GM21367 (cell line): ENCODE measurements at regions not wholly inside any gene's neighbourhood (a gene's known extent, or its start where the extent isn't known, plus 50 kb on each side); places are given as distances from the start of the nearest gene placed in this dataset.
"Not testable (repeated sequence)": the region's sequence is repeated elsewhere in the genome, so short reads cannot be mapped to it uniquely, and the experiment has no call there.

Experiments
- ATAC-seq: cut with Tn5 transposase; IDR thresholded peaks from one replicate; pipeline ENCODE4 v1.9.1; 2021; ENCODE audit not compliant: unreplicated experiment

DNA sequence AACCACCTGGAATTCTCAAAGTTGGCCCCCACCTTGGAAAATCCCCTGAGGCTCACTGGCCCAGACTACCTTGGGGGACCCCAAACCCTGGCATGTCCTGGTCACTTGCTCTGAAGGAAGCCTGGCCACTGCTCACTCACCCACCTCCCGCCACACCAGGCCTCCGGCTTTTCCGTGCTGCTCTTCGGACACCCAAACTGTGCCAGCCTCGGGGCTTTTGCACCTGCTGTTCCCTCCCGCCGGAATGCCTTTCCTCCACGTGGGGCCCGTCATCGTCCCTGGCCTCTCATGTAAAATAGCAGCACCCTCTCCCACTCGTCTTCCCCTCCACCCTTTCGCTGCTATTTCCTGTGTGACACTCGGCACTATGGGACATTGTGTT, 87.2 kb upstream of the NCOR2 start:
- no peak for ATAC-seq

DNA sequence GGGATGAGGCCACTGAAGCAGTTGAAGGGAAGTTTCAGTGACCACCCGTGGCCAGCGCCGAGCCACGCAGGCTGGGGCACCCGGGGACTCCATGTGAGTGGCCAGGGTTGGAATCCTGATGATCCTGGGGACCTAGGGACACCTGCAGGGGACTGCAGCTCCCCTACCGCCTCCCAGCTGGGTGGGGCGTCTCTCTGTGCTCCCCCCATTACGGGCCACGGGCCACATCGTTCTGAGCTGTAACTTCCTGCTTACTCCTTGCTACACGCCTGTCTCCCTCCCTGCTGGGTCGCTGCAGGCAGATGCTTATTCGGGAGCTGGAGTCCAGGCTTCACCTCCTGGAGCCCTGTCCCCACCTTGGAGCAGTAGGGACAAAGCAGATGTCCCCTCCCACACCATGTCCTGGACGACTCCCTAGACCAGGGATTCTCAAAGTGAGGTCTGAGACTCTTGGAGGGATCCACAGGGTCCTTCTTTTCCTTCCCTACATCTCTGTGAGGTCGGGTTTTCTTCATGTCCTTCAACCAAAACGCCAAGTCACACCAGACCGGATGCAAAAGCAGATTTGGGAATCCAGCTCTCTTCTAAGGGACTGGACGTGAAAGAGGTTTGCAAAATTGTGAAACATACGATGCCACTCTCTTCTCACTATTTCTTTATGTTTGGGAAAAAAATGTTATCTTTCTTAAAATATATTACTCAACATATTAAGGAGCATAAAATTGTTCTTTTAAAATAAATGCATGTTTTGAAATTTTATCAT, 85.9 kb upstream of the NCOR2 start:
- no peak for ATAC-seq

DNA sequence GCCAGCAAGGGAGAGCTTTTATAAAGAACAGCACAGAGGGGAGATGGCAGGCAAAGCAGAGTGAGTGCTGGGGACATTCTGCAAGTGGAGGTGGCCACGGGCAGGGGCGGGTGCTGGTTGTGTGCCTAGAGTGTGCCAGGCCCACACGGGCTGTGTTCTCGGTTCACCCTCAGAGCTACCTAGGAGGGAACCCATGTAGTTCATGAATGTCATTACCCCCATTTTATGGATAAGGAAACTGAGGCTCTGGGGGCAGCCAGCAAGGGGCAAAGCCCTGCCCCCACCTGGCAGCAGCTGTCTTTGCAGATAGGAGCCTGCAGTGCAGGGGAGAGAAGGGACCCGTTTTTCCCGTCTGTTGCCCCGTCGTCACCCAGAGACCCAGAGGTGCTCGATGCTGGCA, 85.2 kb upstream of the NCOR2 start:
- no peak for ATAC-seq

DNA sequence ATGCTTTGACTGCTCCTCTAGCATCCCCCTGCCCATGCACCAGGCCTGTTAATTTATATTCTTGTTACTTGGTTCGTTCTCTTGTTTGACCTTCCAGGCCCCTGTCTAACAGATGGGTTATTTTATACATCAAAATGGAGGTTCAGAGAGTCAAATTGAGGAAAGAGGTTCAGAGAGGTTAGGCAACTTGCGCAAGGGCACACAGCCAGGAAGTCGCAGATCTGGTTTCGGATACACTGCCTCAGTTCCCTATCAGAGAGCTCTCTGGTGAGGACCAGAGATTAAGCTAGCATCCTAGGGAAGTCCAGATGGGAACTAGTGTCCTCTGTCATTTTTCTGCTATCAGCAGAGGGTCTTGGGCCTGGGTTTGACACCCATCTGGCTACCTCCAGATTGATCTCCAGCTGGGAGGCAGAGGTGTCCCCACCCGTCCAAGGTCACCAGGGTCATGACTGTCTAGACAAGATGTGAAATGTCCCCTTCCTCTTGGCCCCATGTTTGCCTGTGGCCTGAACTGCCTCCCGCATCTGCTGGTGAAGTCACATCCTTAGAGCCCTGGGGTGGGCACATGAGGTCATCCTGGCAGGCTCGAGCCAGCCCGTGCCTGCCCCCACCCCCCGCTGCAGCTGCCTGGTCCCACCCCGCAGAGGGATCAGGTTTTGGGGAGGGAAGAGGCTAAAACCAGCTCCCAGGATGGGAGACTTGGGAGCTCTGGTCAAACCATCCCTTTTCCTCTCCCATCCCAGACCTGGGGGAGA, 84.3 kb upstream of the NCOR2 start:
- ATAC-seq, result no peak

DNA sequence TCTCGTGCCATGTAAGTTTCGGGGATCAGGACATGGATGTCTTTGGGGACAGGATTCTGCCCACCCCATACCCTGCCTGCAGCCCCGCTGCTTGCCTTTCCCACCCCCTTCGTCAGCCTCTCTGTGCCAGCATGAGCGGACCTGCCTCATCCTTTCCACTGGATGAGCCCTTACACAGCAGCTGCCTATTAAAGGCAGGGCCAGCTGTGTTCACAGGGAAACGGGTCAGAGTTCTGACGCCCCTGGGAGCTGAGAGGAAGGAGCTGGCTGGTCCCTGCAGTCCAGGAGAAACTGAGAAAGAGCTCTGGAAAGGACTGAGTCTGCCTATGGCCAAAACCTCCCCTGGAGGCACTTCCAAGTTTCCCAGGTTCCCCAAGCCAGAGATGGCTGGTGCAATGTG, 83.5 kb upstream of the NCOR2 start:
- no peak for ATAC-seq

DNA sequence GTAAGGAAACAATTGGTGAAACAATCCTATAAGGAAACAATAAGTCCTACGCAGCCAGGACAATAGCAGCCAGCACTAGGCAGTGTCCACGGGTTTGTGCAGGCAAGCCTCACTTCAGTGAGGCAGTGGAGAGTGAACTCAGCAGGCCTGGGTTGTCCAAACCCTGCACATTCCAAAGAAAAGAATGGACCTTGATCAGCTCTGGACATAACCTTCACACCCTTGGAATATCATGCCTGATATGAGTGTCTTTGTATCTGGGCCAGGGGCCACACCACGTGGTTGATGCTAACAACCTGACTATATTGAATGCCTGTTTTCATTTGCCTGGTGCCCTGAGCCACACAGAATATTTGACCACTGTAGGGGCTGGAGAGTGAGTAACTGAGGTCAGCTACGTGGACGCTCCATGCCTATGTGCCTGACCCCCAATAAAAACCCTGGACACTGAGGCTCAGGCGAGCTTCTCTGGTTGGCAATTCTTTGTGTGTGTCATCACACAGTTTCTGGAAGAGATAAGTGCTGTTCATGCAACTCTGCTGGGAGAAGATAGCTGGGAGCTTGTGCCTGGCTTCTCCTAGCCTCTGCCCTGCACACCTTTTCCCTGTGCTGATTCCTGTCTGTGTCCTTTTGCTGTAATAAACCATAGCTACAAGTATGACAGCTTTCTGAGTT, 81.4 kb upstream of the NCOR2 start:
- ATAC-seq, result no peak

DNA sequence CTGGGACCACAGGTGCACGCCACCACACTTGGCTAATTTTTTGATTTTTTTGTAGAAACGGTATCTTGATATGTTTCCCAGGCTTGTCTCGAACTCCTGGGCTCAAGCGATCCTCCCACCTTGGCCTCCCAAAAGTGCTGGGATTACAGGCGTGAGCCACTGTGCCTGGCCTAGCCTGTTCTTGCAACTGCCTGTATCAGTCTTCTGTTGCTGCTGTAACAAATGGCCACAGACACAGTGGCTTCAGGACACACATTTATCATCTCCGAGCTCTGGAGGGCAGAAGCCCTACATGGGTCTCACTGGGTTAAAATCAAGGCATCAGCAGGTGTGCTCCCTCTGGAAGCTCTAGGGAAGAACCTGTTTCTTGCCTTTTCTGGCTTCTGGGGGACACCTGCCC, 79.9 kb upstream of the NCOR2 start:
- no peak for ATAC-seq

DNA sequence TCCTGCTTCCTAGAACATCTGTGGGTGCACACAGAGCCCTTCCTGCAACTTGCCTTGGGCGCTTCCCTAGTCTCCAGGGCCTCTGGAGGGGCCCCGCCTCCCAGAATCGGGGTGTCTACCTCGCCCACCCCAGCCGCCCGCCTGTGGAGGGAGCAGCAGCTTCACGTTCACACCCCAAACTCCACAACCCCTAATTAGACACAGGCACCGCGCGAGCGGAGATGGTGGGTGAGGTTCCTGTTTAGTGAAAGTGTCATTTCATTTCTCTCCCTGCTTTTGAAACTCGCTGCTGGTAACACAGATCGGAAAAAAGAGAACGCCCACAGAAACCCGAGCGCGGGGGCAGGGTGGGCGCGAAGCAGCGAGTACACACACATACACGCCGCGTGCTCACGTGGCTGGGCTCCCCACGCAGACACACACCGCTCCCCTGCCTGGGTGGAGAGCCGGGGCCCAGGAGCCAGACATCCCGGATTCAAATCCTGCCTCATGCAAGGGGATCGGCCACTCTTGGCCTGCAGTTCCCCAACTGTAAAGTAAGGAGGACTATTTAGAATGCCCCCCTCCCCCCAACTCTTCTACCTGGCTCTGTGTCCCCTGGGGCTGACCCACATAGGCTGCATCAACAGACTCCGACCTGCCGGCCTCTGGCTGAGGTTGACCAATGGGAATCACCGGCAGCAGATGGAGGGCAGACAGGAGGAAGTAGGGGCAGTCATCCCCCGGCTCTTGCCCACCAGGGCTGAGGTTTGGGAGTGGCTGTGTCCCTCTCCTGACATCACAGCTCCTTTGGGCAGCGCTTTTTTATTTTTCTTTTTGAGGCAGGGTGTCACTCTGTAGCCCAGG, 79.2 kb upstream of the NCOR2 start:
- ATAC-seq, result no peak

DNA sequence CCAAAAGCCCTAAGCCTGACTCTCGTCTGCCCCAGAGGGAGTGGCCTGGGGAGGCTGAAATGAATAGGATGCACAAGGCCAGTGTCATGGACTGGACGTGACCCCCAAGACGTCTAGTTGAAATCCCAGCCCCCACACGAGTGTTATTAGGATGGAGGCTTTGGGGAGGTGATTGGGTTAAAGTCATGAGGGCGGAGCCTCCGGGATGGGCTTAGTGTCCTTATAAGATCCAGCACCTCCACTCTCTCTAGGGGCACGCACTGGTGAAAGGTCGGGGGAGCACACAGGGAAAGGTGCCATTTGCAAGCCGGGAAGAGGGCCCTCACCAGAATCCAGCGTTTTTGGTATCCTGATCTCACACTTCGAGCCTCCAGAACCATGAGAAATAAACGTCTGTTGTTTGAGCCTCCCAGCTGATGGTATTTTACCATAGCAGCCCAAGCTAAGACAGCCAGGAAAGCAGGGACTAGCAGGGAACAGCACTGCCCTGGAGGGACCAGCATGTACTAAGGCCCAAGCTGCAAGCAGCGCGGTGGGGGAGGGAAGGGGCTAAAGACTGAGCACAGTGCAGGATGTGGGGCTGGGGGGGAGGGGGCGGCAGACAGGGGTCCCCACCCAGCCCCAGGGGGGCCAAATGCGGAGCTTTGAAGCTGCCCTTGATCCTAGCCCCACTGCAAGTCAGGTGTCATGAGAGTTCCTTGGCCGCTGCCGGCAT, 78.3 kb upstream of the NCOR2 start:
- no peak for ATAC-seq

DNA sequence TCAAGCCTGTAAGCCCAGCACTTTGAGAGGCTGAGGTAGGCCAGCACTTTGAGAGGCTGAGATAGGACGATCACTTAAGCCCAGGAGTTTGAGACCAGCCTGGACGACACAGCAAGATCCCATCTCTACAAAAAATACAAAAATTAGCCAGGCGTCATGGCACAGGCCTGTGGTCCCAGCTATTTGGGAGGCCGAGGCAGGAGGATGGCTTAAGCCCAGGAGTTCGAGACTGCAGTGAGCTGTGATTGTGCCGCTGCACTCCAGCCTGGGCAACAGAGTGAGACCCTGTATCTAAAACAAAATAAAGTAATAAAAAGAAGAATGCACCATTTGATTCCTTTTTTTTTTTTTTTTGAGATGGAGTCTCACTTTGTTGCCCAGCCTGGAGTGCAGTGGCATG, 76.4 kb upstream of the NCOR2 start:
- ATAC-seq, result not testable (repeated sequence)

DNA sequence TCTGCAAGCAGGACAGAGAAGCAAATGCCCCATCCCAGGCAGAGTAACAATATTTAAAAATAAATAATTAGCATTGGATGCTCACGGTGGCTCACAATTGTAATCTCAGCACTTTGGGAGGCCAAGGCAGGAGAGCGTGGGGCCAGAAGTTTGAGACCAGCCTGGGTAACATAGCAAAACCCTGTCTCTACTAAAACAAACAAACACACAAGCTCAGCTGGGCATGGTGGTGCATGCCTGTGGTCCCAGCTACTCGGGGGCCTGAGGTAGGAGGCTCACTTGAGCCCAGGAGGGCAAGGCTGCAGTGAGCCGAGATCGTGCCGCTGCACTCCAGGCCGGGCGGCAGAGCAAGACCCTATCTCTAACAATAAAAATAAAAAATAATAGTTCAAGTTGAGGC, 74.7 kb upstream of the NCOR2 start:
- ATAC-seq, result no peak

DNA sequence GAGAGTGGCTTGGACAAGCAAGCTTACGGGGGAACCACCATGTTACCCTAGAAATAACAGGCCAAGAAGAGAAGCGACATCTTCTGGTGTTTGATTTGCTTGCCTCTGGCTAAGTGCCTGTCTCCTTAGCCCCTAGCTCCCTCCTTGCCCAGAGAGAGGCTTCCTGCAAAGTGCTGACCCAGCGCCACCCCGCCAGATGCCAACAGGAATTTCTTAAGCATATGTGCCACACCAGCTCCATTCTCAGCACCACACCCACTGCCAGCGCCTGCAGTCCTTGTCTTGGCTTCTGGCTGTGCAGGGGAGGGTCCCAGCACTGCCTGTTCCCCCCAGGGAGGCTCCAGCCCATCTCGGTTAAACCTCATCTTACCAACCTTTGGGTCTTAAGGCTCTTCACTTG, 74.2 kb upstream of the NCOR2 start:
- ATAC-seq, result no peak

DNA sequence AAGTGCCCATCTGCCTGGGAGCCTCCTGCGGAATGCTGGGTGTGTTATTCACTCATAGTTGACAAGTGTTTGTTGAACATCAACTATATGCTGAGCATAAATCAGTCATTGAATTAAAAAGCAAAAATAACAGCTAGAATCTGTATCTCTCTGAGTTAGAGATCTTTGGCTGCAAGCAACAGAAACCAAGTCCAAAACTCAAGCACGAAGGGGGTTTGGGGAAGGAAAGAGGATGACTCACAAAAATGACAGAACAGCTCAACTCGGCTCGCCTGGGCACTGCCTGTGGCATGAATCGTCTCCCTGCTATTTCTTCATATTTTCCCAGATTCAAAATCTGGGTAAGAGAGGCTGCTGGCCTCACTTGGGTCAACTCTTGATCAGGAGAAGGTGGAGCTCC, 72.6 kb upstream of the NCOR2 start:
- no peak for ATAC-seq

DNA sequence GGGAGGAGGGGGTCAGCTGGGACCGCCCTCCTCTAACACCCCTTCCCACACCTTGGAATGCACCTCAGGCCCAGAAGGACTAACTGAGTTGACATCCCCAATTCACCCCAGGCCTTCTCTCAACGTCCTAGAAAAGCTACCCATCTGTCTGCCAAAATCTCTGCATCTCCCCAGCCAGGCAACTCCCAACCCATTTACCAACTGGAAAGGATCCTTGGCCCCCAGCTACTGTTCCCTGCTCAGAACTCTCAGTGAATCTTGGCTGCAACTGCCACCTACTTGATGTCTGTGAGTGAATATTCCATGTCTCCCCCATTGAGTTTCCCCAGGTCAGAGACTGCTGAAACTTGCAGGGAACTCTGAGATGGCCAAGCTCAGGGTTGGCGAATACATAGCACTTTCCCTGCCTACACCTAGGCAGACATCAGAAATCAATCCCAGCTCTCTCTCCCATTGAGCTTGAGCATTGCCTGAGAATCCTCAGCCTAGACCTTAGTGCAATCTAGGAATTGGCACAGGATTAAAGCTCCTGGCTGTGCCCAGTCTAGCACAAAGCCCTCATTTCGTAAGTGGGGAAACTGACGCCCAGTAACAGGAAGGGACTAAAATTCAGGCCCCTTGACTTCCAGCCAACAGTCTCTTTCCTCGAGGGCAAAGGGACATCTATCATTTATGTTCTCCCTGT, 71.9 kb upstream of the NCOR2 start:
- no peak for ATAC-seq

DNA sequence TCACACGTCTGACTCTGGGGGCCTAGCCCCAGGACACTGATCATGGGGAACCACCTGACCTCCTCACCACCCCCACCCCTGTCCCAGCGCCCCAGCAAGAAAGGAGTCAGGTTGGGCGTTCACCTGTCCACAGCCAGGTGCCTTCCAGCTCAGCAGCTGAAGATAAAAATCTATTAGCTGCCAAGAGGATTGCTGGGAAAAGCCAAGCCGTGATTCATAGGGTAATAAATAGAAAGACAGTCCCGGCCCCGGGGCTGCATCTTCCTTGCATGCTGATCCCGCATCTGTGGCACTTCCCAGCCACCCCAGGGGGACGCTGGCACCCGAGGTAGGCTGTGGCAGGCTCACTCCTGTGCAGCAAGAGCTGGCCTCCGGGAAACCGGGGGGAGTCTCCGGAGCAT, 70.2 kb upstream of the NCOR2 start:
- no peak for ATAC-seq

DNA sequence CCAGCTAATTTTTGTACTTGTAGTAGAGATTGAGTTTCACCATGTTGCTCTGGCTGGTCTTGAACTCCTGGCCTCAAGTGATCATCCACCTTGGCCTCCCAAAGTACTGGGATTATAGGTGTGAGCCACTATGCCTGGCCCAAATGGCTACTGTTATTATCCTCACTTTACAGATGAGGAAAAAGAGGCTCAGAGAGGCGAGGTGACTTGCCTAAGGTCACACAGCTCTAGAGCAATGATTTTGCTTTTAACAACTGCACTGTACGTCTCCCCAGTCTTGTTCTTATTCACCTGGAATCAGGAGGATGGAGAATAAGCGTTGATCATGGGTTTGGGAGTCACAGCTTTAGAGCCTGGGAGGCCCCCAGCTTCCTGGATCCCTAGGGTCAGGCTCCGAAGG, 69.8 kb upstream of the NCOR2 start:
- no peak for ATAC-seq

DNA sequence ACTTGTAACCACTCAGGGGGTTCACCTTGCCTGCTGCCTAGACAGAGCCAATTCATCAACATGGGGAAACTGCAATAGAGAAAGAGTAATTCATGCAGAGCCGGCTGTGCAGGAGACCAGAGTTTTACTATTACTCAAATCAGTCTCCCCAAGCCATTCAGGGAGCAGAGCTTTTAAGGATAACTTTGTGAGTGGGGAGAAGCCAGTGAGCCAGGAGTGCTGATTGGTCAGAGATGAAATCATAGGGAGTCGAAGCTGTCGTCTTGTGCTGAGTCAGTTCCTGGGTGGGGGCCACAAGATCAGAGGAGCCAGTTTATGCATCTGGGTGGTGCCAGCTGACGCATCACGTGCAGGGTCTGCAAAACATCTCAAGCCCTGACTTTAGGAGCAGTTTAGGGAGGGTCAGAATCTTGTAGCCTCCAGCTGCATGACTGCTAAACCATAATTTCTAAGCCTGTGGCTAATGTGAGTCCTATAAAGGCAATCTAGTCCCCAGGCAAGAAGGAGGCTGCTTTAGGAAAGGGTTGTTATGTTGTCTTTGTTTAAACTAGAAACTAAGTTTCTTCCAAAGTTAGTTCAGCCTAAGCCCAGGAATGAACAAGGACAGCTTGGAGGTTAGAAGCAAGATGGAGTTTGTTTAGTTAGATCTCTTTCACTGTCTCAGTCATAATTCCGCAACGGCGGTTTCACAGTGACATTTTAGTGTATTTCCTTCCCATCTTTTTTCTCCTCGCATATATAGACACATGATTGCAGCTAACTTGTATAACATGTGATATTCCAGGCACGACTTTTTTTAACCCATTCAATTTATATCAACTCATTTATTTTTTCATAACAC, 68.9 kb upstream of the NCOR2 start:
- no peak for ATAC-seq

DNA sequence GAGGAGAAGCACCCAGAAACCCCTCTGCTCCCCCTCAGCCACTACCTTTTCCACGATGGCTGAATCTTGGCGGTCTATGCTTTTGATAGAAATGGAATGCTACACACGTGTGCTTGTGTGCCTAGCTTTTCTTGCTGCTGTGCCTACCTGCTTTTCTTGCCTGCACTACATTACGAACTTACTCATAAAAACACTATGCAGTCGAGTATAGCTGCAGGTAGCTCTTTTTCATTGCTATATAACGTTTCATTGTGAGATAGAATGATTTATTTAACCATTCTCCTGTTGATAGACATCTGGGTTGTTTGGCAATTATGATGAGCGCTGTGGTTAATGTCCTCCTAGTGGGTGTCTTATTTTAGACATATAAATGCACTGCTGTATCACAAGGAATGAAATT, 67.9 kb upstream of the NCOR2 start:
- ATAC-seq, result no peak
